ENCODE measurements at regions not wholly inside any gene's neighbourhood (a gene's known extent, or its start where the extent isn't known, plus 50 kb on each side); places are given as distances from the start of the nearest gene placed in this dataset.

- Mint-ChIP-seq H3K36me3 (no peaks in the 10 kb centered on the region), H3K9me3 (no peaks in the 10 kb centered on the region), H3K4me3 (no peak overlapping the region), H3K27ac (no peak overlapping the region), H3K27me3 (no peaks in the 10 kb centered on the region), H3K4me1 (ENCODE audit: unreplicated experiment) (no peaks in the 10 kb centered on the region)
- no peak for DNase-seq (ENCODE audit: extremely low spot score, unreplicated experiment)
- TF ChIP-seq CTCF (conservative IDR thresholded peaks at IDR 0.05): no peak
Observed at GRCh38 chr12:60259225-60259624, 663.4 kb downstream of the SLC16A7 start.

GRCh38 chr12:60262378-60262777 lies 666.5 kb downstream of the SLC16A7 start:
- Mint-ChIP-seq H3K27me3 (no peaks in the 10 kb centered on the region), H3K9me3 (no peaks in the 10 kb centered on the region), H3K4me3 (no peak overlapping the region), H3K4me1 (ENCODE audit: unreplicated experiment) (no peaks in the 10 kb centered on the region), H3K27ac (no peak overlapping the region), H3K36me3 (no peaks in the 10 kb centered on the region)
- no peak for TF ChIP-seq CTCF (conservative IDR thresholded peaks at IDR 0.05)
- no peak for DNase-seq (ENCODE audit: extremely low spot score, unreplicated experiment)

GRCh38 chr12:60263161-60263560 lies 667.3 kb downstream of the SLC16A7 start:
- H3K9me3 Mint-ChIP-seq: no peaks in the 10 kb centered on the region
- no peak overlapping the region for H3K4me3 Mint-ChIP-seq
- no peak for DNase-seq (ENCODE audit: extremely low spot score, unreplicated experiment)
- no peaks in the 10 kb centered on the region for H3K27me3 Mint-ChIP-seq
- no peak for TF ChIP-seq CTCF (conservative IDR thresholded peaks at IDR 0.05)
- H3K27ac Mint-ChIP-seq: no peak overlapping the region
- no peaks in the 10 kb centered on the region for H3K36me3 Mint-ChIP-seq
- no peaks in the 10 kb centered on the region for H3K4me1 Mint-ChIP-seq (ENCODE audit: unreplicated experiment)

GRCh38 chr12:60263836-60264493 lies 668.1 kb downstream of the SLC16A7 start:
- Mint-ChIP-seq H3K27ac (no peak overlapping the region), H3K4me3 (no peak overlapping the region), H3K4me1 (ENCODE audit: unreplicated experiment) (no peaks in the 10 kb centered on the region), H3K9me3 (no peaks in the 10 kb centered on the region), H3K36me3 (no peaks in the 10 kb centered on the region), H3K27me3 (no peaks in the 10 kb centered on the region)
- TF ChIP-seq CTCF (conservative IDR thresholded peaks at IDR 0.05): no peak
- DNase-seq (ENCODE audit: extremely low spot score, unreplicated experiment): no peak

- Mint-ChIP-seq H3K9me3 (peaks cover 5% of the 10 kb centered on the region), H3K4me1 (ENCODE audit: unreplicated experiment) (no peaks in the 10 kb centered on the region), H3K4me3 (no peak overlapping the region), H3K27ac (no peak overlapping the region), H3K27me3 (no peaks in the 10 kb centered on the region), H3K36me3 (no peaks in the 10 kb centered on the region)
- TF ChIP-seq CTCF (conservative IDR thresholded peaks at IDR 0.05): no peak
- no peak for DNase-seq (ENCODE audit: extremely low spot score, unreplicated experiment)
Observed at GRCh38 chr12:60265741-60266140, 669.9 kb downstream of the SLC16A7 start.
